ENCODE measurements at regions not wholly inside any gene's neighbourhood (a gene's known extent, or its start where the extent isn't known, plus 50 kb on each side); places are given as distances from the start of the nearest gene placed in this dataset.

DNA sequence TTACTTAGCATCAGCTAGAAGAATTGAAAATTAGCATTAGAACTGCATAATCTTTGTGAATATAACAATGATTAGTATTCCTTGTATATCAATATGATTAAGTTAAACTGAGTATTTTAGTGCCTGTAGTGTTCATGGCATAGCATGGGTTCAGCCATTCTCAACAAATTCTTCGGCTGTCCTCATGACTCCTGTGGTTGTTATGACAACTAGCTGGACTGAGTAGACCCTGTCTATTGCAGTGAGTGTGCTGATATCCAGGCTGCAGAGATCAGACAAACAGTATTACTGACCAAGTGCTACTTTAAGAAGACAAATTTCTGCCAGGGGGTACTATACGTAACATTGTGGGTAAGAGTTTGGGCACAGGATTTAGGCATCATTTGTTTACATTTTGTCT, 125.9 kb downstream of the NUDT12 start:
- TF ChIP-seq, protein P1, sequence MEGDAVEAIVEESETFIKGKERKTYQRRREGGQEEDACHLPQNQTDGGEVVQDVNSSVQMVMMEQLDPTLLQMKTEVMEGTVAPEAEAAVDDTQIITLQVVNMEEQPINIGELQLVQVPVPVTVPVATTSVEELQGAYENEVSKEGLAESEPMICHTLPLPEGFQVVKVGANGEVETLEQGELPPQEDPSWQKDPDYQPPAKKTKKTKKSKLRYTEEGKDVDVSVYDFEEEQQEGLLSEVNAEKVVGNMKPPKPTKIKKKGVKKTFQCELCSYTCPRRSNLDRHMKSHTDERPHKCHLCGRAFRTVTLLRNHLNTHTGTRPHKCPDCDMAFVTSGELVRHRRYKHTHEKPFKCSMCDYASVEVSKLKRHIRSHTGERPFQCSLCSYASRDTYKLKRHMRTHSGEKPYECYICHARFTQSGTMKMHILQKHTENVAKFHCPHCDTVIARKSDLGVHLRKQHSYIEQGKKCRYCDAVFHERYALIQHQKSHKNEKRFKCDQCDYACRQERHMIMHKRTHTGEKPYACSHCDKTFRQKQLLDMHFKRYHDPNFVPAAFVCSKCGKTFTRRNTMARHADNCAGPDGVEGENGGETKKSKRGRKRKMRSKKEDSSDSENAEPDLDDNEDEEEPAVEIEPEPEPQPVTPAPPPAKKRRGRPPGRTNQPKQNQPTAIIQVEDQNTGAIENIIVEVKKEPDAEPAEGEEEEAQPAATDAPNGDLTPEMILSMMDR (IDR thresholded peaks at IDR 0.05 in 4 of 5, conservative IDR thresholded peaks at IDR 0.05 in 1 of 5) = no peak
- TF ChIP-seq POLR2A (IDR thresholded peaks at IDR 0.05) = no peak

Measured in gastrocnemius medialis (tissue), 4 donors.